Tongue (tissue), 1 donor: ENCODE measurements at regions not wholly inside any gene's neighbourhood (a gene's known extent, or its start where the extent isn't known, plus 50 kb on each side); places are given as distances from the start of the nearest gene placed in this dataset.

Experiments
- DNase-seq: peaks from one replicate; pipeline ENCODE4 v3.0.0-alpha.2; 2015

DNA sequence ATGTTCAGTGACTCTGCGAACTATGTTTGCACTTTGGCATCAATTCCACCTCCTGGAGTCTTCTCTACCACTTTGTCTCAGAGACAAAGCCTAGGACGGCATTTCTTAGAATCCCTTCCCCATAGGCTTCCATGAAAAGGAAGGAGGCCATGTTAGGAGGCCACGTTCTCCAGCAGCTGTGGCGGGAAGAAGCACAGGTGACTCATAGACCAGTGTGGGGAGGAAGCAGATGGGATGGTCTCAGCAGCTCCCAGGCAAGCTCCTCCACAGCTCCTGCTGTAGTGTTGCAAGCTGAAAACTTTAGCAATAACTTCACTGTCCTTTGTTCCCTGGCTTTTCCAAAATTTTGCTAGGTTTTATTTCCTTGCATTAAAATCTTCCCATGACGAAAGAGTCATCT, 781.3 kb upstream of the ID2 start:
- DNase-seq, result no peak

DNA sequence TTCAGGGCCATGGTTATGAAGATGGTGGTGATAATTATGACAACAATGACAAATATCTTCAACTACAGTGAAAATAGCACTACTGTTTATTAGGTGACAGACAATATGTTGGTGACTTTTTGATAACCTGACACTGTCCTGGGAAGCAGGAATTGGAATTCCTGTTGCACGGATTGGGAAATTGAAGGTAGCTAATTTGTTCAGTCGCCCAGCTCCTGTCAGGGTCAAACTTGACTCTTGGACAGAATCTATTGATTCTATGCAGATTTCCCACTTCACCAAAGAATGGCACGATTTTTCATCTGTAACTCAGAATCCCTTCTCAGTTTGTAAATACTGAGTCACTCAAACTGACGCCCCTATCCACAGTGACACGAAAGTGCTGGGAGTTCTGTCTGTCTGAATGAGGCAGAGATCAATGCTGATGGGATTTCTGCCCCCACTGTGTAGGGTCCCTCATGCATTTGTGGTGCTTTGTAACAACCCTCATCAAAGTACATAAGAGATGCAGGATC, 779.5 kb upstream of the ID2 start:
- no peak for DNase-seq

DNA sequence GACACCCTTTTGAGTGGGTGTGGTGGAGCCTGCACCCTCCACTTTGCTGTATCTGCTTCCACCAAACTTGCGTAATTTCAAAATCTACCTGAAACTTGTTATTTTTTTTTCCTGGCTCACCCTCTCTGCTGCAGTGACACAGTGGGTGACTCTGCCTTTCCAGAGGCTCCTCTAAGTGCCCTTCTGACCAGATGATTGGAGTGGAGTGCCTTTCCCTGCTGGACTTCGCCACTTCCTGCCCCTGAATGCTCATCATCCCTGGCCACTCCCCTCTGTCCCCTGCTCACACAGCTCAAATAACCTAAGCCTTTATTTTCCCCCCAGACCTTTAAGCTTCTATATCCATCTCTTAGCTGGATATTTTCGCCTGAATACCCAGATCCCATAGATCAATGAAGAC, 777.5 kb upstream of the ID2 start:
- no peak for DNase-seq

DNA sequence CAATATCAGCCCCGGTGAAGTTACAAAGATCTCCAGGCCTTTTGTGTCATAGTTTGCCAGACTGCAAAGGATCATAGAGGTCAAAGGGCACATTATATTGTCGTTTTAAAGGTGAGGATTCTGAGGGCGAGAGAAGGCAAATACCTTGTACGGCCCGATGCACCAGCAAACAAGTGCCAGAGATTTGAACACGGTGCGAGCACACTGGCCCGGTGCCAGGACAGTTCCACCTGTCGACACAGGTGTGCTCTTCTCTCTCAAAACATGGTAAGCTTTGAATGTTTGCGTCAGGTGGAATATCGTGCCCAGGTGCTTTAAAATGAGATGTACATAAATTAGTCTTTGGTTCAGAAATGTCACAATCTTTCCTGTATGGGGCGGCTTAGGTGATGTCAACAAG, 776.1 kb upstream of the ID2 start:
- DNase-seq, result peak; percentile 27

DNA sequence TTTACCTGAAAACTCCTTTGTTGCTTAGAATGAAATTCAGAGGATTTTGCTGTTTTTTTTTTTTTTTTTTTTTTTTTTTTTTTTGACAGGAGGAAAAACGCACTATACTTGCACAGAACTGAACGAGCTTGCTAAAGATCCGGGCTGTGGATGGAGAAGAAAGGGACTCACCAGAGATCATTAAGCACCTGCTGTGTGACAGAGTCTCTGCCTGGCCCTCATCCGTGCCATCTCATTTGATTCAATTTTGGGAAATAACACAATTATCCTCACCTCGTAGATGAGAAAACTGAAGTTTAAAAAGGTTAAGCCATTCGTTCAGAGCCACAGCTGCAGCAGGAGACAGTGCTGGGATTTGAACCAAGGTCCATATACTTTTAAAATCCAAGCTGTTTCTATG, 775.4 kb upstream of the ID2 start:
- no peak for DNase-seq

DNA sequence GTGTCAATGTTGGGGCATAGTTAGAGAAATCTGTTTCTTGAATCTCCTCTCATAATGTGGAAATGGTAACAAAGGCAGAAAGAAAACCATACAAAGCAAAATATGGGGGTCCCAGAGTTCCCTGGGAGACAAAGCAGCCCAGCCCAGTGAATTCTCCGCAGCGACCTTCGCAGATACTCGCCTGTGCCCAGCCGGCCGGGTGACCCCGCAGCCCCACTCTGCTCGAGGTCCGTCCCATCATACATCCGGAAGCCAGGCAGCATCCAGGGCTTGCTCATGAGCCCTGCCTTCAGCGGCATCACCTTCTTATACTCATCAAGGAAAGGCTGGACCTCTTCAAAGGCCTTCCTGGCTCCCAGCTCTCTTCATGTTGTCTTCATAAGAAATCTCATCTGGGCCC, 774.8 kb upstream of the ID2 start:
- no peak for DNase-seq

DNA sequence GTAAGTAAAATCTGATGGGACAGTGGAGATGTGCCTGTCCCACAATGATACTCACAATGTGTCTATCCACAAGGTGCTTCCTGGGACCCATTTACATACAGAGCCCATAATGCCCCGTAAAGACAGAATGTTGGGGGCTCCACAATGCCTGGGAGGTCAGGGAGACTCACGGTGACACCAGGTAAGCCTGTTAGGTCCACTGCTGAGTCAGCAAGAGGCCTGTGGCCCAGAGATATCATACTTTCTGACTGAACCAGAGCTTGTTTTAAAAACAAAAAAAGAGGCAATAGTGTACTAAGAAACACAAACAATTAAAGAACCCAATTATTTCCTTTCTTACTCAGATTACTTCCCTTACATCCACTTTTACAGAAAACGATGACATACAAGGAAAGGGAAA, 771.1 kb upstream of the ID2 start:
- DNase-seq, result no peak

DNA sequence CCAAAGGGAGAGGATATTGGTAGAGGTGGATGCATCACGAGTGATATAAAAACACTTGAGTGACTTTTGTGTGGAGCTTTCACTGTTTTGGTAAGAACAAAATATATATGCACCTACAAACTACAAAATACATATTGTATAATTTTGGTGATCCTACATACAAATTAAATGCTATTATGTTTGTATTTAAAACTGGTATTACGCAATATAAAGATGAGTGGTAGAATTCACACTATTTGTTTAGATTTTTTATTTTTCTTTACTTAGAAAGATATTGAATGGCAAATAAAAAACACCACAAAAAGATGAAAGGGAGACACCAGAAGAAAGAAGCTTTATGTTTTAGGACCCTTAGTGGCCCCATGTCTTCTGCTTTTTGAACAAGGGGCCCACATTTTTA, 770.7 kb upstream of the ID2 start:
- DNase-seq, result no peak

DNA sequence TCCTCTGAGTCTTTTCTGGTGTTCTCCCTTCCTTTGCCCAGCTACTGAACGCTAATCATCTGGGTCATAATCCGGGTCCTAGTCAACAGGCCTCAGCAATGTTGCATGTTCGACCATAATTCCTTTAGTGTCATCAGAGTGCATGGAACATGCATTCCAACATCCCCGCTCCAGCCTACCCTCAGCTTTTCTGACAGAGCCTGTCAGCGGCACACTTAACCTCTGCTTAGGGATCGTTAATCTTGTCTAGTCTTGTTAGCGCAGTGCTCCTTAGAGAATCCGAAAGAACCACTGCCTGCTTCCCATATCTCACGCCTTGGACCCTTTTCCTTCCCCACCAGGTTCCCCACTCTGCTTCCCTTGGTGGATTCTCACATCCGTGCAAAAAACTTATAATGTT, 767.9 kb upstream of the ID2 start:
- no peak for DNase-seq

DNA sequence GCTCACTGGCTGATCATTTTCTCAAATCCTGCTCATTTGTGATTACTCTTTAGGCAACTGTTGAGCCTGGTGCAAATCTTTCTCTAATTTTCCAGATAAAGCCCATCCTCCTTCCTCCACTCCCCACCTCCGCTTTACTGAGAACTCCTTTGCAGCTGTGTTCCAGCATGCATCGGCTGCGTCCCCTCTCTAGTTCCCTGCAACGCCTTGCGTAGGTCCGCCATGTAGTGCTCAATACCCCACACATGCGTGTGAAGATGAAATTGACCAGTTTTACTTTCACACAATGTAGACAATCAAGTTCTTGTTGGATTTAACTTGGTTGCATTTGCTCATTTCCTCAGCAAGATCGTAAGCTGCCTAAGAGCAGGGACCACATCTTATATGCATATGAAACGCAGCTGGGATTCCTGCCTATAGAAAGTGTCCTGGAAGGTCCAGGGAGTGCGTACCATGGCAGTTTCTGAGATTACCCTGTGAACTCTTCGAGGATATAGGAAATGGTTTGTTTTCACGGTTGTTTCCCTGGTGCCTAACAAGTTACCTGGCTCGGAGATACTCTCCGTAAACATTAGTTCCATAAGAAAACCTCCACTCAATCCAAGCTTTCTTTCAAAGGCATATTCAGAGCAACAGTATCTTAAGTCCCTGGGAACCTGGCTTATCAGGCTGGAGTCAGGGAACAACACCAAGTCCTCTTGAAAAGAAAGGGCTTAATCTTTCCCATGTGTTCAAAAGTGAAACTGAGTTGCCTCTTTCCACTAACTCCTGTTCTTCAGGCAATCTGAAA, 766.4 kb upstream of the ID2 start:
- DNase-seq, result peak; percentile 30

DNA sequence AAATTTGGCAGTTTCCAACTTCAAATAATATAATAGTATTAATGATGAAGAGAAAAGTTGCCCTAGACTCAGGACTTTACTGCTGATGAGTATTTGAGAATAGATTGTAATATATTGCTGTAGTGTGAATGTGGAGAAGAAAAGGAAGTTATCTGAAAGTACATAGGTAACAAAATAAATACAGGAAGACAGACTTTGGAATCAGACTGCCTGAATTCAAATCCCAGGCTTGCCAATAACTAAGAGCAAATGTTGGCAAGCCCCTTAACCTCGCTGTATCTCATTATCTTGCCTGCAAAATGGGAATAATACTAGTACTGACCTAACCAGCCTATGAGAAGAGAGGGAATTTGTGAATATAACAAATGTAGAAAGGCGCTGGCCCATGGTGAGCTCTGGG, 765.2 kb upstream of the ID2 start:
- DNase-seq, result no peak

DNA sequence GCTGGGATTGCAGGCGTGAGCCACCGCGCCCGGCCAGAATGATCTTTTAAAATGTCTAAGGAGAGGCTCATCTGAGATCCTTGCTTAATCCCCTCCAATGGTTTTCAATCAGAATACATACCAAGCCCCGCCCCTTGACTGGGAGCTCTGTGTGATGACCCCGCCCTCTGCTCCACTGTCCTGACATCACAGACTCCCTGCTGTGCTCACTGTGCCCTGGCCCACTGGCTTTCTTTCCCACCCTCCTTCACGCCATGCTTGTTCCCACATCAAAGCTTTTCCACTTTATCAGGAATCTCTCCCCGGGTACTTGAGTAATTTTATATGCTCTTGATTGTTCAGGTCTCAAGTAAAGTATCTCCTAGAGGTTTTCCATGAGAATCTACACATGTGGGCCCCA, 762.3 kb upstream of the ID2 start:
- DNase-seq, result no peak

DNA sequence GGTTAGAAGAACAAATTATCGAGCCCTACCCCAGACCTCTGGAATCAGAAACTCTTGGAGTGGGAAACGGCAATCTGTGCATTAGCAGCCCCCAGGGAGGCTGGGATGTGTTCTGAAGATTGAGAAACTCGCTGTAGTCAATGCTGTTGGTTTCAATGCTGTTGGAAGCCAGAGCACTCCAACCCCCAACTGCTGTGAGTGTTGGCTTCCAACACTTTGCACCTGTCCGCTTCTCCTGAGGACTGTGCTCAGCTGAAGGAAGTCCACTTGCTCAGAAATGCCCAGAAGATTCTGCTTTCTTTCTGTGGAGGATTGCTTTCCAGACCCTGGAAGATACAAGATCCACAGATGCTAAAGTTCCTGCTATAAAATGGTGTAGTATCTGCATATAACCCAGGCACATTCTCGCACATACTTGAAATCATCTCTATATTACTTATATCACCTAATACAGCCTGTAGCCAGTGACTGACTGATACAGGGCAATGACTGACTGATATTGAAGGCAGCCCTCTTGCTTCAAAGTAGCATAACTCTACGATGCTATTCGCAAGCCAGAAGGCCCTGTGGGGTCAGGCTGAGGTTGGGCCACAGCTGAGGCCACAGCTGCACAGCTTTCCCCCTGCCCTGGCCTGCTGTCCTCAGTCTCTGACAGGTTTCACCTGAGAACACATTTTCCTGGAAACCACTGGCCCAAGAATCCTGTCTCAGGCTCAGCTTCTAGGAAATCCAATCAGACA, 757.7 kb upstream of the ID2 start:
- peak; percentile 35 for DNase-seq

DNA sequence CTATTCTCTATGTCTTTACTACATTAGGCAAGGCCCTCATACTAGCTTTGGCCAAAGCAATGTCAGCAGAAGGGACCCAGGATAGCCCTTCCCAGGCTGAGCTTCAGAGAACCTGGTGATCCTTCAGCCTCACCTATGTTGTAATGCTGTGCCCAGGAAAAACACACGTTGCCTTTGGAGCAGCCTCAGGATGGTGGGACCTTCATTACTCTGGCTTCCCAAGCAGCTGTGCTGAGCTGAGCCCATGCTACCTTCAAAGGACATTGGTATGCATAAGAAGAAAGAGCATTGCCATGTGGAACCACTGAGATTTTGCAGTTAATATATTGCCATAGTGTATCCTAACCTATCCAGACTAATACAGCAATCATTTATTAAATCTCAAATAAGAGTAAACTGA, 756.4 kb upstream of the ID2 start:
- no peak for DNase-seq

DNA sequence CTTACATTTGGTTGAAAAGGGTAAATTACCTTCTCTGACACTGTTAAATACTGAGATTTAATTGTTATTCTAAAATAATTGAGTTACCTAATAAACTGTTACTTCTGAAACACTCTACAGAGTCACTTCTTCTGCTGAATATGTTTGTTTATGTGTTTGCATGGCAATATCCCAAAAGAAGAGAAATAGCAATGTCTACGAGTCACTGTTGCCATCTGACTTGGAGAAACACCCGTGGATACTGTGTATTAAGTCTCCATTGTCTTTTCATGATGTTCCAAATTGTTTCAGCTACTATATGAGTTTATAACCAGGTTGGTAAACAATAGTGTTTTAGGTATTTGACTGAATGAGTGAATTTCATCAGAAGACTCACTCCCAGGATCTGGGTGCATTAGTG, 754.2 kb upstream of the ID2 start:
- DNase-seq, result no peak

DNA sequence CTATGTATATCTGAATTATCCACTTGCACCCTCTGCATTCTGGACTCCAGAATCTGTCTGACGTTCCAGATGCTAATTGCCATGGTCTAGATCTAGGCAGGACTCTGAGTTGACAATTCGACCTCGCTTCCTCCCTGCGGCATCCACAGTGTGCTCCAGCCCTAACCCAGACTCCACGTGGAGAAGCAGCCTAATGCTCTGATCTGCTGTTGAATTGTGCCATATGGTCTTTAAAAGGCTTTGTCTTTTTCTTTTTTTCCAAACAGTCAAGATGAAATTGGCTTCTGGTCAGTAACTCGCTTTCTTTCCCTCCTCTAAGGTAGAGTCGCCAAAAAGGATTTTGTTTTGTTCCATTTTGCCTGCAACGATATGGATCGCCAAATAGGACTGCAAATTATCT, 752.6 kb upstream of the ID2 start:
- peak; percentile 27 for DNase-seq

DNA sequence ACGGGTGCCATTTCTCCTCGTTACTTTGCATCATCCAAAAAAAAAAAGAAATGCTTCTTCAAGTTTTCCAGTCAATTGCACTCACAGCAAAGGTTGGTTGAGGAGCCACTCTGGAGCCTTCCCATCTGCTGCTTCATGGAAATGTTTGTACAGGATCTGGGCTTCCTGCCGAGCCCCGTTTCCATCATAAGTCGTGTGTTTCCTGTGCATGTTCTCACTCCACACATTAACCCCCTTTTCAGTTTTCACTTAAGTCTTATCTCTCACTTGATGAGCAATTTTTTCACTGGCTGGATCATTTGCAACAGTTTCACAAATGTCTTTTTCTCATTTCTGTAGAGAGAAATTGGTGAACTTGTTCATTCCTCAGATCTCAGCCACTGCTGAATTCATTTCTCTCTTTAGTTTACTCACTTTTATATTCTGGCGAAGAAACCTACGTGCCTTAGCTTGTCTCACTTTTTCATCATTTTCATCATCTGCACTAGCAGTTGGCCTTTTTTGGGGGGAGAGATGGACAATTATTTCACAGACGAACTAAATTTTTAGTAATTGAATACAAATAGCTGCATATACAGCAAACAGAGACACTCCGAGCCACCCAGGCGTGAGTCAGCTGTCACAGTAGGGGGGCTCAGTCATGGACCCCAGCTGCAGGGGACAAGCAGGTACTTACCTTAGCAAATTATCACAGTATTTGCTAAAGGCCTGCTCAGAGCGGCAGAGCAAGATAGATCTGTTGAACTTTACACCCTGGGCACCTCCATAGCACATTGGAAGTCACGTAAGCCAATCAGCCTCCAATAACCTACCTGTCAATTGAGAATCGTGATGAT, 750.8 kb upstream of the ID2 start:
- DNase-seq, result peak; percentile 81

DNA sequence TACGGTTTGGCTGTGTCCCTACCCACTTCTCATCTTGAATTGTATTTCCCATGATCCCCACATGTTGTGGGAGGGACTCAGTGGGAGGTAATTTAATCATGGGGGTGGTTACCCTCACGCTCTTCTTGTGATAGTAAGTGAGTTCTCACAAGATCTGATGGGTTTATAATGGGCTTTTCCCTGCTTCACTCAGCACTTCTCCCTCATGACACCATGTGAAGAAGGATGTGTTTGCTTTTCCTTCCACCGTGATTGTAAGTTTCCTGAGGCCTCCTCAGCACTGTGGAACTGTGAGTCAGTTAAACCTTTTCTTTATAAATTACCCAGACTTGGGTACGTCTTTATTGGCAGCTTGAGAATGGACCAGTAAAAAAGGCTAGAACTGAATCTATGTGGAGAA, 750.0 kb upstream of the ID2 start:
- DNase-seq, result no peak

DNA sequence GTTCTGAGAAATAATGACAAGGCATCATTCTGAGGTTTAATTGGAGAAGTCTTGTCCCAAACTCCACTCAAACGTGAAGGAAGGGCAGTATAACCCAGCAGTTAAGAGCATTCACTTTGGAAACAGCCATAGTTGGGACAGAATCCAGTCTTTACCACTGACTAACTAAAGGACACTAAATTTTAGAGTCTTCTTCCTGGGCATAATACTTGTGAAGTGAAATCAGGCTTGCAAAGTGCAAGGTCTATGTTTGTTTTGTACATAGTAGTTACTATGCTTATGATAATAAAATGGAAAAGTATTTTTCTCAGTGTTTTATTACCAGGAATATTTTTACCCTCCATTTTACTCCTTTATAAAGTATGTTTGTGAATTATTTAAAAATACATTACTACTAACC, 748.2 kb upstream of the ID2 start:
- DNase-seq, result no peak

DNA sequence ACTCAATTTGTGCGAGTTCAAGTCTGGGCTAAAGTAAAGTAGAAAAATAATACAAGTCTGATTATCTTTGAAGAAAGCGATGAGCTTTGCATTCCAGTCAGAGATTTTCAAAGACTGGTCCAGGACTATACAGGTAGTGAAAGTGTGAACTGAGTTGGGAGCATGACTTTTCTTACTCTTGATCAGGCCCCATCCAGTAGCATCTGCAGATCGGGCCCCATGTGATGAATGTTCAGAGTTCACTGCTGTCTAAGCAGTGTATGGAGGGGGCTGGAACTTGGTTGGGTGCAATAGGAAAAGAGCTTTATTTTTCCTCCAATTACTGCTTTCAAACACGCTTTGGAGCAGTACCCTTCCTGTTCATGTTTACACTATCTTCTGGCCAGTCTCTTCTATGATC, 747.4 kb upstream of the ID2 start:
- DNase-seq, result no peak

DNA sequence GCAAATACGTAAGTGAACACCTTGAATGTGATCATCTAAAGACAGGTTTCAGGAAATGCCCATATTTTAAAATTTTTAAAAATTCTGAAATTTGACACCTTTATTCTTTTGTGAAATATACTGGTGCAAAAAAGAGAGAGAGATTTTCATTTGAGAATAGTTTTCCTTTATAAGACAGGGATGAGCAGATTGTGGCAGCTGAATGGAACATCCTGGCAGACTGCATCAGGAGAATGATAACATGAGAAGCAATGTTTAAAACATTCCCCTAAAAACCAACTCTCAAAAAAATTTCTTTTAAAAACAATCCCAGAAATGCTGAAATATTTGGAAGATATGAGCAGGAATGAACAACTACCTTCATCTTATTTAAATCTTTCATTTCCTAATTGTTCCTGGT, 744.8 kb upstream of the ID2 start:
- DNase-seq, result no peak

DNA sequence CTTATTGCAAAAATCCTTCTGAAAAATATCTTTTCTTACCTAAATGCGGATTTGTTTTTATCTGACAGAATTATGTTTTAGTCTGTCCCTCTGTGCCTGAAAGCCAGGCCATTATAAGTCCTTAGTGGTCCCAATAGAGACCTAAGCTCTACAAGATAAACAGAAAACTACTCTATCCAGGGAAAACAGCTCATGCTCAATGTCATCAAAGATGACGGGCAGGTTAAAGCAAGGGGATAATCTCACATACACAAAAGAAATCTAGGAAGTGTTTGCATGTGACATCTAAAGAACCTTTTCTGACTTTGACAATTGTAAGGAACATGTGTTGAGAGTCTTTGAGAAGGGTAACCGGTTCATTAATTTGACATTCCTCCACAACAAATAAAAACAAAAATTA, 741.1 kb upstream of the ID2 start:
- DNase-seq, result no peak

DNA sequence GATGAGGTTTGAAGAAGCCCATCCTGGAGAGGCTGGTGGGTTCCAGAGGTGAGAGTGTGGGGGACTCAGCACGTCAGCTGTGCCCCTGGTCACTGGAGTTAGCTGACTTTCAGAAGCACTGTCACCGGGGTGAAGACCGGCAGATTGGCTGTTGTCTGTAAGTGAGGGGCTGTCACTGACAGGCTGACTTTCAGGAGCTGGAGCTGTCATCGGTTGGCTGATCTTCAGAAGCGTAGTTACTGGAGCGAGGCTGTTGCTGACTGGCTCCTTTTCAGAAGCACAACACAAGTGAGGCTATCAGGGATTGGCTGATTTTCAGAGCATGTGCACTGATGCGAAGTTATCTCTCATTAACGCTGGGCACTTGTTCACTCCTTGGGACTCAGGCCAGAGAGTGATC, 738.4 kb upstream of the ID2 start:
- no peak for DNase-seq
